Uterus (tissue), 3 donors: ENCODE measurements at regions not wholly inside any gene's neighbourhood (a gene's known extent, or its start where the extent isn't known, plus 50 kb on each side); places are given as distances from the start of the nearest gene placed in this dataset.

Experiments used
- DNase-seq, 2 donors: peaks; one replicate each; pipeline ENCODE4 v3.0.0-alpha.2; 2019 to 2020
- H3K27ac ChIP-seq, 2 donors: fragments of 200-600 bp; sonication (generic); 1 replicate in 1 of 2; 2 replicates in 1 of 2; pipeline ENCODE4 v1.5.1; 2016 to 2018
- H3K27me3 ChIP-seq, 2 donors: fragments of 200-600 bp; sonication (generic); one replicate each; pipeline ENCODE4 v1.5.1; 2018 to 2019; ENCODE audit warnings: control low read depth in 1 of 2
- H3K36me3 ChIP-seq, 2 donors: fragments of 200-600 bp; sonication (generic); one replicate each; pipeline ENCODE4 v1.5.1; 2019; ENCODE audit warnings: control low read depth in 1 of 2
- H3K4me1 ChIP-seq, 2 donors: fragments of 200-600 bp; sonication (generic); one replicate each; pipeline ENCODE4 v1.5.1; 2018 to 2019; ENCODE audit warnings: control low read depth in 1 of 2
- H3K4me3 ChIP-seq, 2 donors: fragments of 200-600 bp; sonication (generic); 1 replicate in 1 of 2; 2 replicates in 1 of 2; pipeline ENCODE4 v1.5.1; 2018 to 2019; ENCODE audit warnings: mild to moderate bottlenecking in 1 of 2
- H3K9me3 ChIP-seq, 2 donors: fragments of 200-600 bp; sonication (generic); one replicate each; pipeline ENCODE4 v1.5.1; 2019; ENCODE audit warnings: control low read depth in 1 of 2
- CTCF ChIP-seq, 4 experiments: fragments of 200-600 bp in 2 of 4; fragments of 450-650 bp in 2 of 4; sonication (generic) in 2 of 4; IDR thresholded peaks; one replicate each; pipeline ENCODE4 v1.5.1; 2016 to 2019; ENCODE audit warnings: antibody characterized with exemption in 4 of 4, mild to moderate bottlenecking in 2 of 4, moderate library complexity in 1 of 4
- POLR2A ChIP-seq, 2 donors: fragments of 450-650 bp; IDR thresholded peaks; one replicate each; pipeline ENCODE4 v1.6.1; 2016; ENCODE audit warnings: antibody characterized with exemption in 2 of 2, mild to moderate bottlenecking in 1 of 2, moderate library complexity in 1 of 2
- intact Hi-C: fragments of 100-400 bp; cut with DNase I; formaldehyde crosslinking; loops from one replicate; pipeline ENCODE4 v1.15.1; 2023; ENCODE audit warnings: low total_unique reads
- donor health status: DM: yes; HTN: yes; CAD: no.

GRCh38 chr9:31958572-31958971 lies 425.9 kb upstream of the ACO1 start:
- Histone ChIP-seq H3K9me3 (no peaks in the 10 kb centered on the region), H3K36me3 (no peaks in the 10 kb centered on the region), H3K27me3 (no peaks in the 10 kb centered on the region), H3K4me1 (no peaks in the 10 kb centered on the region), H3K4me3 (no peak overlapping the region), H3K27ac (no peak overlapping the region)
- TF ChIP-seq POLR2A (IDR thresholded peaks at IDR 0.05) (no peak), CTCF (IDR thresholded peaks at IDR 0.05) (no peak)
- intact Hi-C loops: no loop called here
- DNase-seq: no peak

- no peak for DNase-seq
- TF ChIP-seq CTCF (IDR thresholded peaks at IDR 0.05): no peak
- no peak for TF ChIP-seq POLR2A (IDR thresholded peaks at IDR 0.05)
- Histone ChIP-seq H3K27ac (no peak overlapping the region), H3K27me3 (no peaks in the 10 kb centered on the region), H3K4me3 (no peak overlapping the region), H3K36me3 (no peaks in the 10 kb centered on the region), H3K9me3 (no peaks in the 10 kb centered on the region), H3K4me1 (no peaks in the 10 kb centered on the region)
- intact Hi-C loops: no loop called here
These were observed 414.9 kb upstream of the ACO1 start for GRCh38 chr9:31969552-31969951.

- no peaks in the 10 kb centered on the region for H3K4me1 ChIP-seq
- no peak for DNase-seq
- TF ChIP-seq CTCF (IDR thresholded peaks at IDR 0.05): no peak
- no peak for TF ChIP-seq POLR2A (IDR thresholded peaks at IDR 0.05)
- no peaks in the 10 kb centered on the region for H3K36me3 ChIP-seq
- H3K4me3 ChIP-seq: no peak overlapping the region
- H3K27me3 ChIP-seq: no peaks in the 10 kb centered on the region
- no peak overlapping the region for H3K27ac ChIP-seq
- no peaks in the 10 kb centered on the region for H3K9me3 ChIP-seq
- intact Hi-C loops: no loop called here
These were observed 400.5 kb upstream of the ACO1 start for GRCh38 chr9:31983895-31984294.

- no peaks in the 10 kb centered on the region for H3K36me3 ChIP-seq
- TF ChIP-seq CTCF (IDR thresholded peaks at IDR 0.05) (no peak), POLR2A (IDR thresholded peaks at IDR 0.05) (no peak)
- H3K27me3 ChIP-seq: no peaks in the 10 kb centered on the region
- H3K9me3 ChIP-seq: no peaks in the 10 kb centered on the region
- intact Hi-C loops: no loop called here
- DNase-seq: no peak
- H3K27ac ChIP-seq: no peak overlapping the region
- no peaks in the 10 kb centered on the region for H3K4me1 ChIP-seq
- no peak overlapping the region for H3K4me3 ChIP-seq
These were observed 388.1 kb upstream of the ACO1 start for GRCh38 chr9:31996331-31996730.

GRCh38 chr9:32004431-32005076 lies 379.9 kb upstream of the ACO1 start:
- no peaks in the 10 kb centered on the region for H3K4me1 ChIP-seq
- H3K27ac ChIP-seq: no peak overlapping the region
- H3K36me3 ChIP-seq: no peaks in the 10 kb centered on the region
- TF ChIP-seq POLR2A (IDR thresholded peaks at IDR 0.05) (no peak), CTCF (IDR thresholded peaks at IDR 0.05) (no peak)
- intact Hi-C loops: no loop called here
- no peaks in the 10 kb centered on the region for H3K27me3 ChIP-seq
- DNase-seq: no peak
- H3K4me3 ChIP-seq: no peak overlapping the region
- no peaks in the 10 kb centered on the region for H3K9me3 ChIP-seq
